ENCODE measurements at regions not wholly inside any gene's neighbourhood (a gene's known extent, or its start where the extent isn't known, plus 50 kb on each side); places are given as distances from the start of the nearest gene placed in this dataset.

- TF ChIP-seq POLR2A (IDR thresholded peaks at IDR 0.05) (no peak), CTCF (IDR thresholded peaks at IDR 0.05) (no peak)
Measured at GRCh38 chr10:47230957-47231356, 69.0 kb upstream of the GDF10 start.
